Ascending aorta (tissue), 2 donors: ENCODE measurements at regions not wholly inside any gene's neighbourhood (a gene's known extent, or its start where the extent isn't known, plus 50 kb on each side); places are given as distances from the start of the nearest gene placed in this dataset.
A peak's percentile ranks its signal among the peaks of the same experiment; 100 is the strongest.

ENCODE experiments used
- DNase-seq, 2 donors: peaks; one replicate each; pipeline ENCODE4 v3.0.0-alpha.2; 2019; ENCODE audit warnings: low spot score in 2 of 2
- H3K27ac ChIP-seq, 2 donors: fragments of 200-600 bp; sonication (generic); one replicate each; pipeline ENCODE4 v1.5.1; 2016 to 2017; ENCODE audit warnings: mild to moderate bottlenecking in 1 of 2
- H3K27me3 ChIP-seq: fragments of 200-600 bp; sonication (generic); one replicate; pipeline ENCODE4 v1.5.1; 2017
- H3K36me3 ChIP-seq, 2 donors: fragments of 200-600 bp; sonication (generic); one replicate each; pipeline ENCODE4 v1.5.1; 2016
- H3K4me1 ChIP-seq, 2 donors: fragments of 200-600 bp; sonication (generic); one replicate each; pipeline ENCODE4 v1.5.1; 2016 to 2017; ENCODE audit warnings: mild to moderate bottlenecking in 1 of 2
- H3K4me3 ChIP-seq, 2 donors: fragments of 200-600 bp; sonication (generic); one replicate each; pipeline ENCODE4 v1.5.1; 2016 to 2017; ENCODE audit warnings: mild to moderate bottlenecking in 1 of 2
- H3K9me3 ChIP-seq, 2 donors: fragments of 200-600 bp; sonication (generic); one replicate each; pipeline ENCODE4 v1.5.1; 2016
- intact Hi-C: fragments of 100-400 bp; cut with DNase I; formaldehyde crosslinking; loops from one replicate; pipeline ENCODE4 v1.15.1; 2023
- TF ChIP-seq, protein P1 (sequence below), 3 experiments: fragments of 200-600 bp in 2 of 3; fragments of 450-650 bp in 1 of 3; sonication (generic) in 2 of 3; IDR thresholded peaks; one replicate each; pipeline ENCODE4 v1.5.1; 2016 to 2019; ENCODE audit warnings: antibody characterized with exemption in 3 of 3, mild to moderate bottlenecking in 1 of 3, moderate library complexity in 1 of 3

DNA sequence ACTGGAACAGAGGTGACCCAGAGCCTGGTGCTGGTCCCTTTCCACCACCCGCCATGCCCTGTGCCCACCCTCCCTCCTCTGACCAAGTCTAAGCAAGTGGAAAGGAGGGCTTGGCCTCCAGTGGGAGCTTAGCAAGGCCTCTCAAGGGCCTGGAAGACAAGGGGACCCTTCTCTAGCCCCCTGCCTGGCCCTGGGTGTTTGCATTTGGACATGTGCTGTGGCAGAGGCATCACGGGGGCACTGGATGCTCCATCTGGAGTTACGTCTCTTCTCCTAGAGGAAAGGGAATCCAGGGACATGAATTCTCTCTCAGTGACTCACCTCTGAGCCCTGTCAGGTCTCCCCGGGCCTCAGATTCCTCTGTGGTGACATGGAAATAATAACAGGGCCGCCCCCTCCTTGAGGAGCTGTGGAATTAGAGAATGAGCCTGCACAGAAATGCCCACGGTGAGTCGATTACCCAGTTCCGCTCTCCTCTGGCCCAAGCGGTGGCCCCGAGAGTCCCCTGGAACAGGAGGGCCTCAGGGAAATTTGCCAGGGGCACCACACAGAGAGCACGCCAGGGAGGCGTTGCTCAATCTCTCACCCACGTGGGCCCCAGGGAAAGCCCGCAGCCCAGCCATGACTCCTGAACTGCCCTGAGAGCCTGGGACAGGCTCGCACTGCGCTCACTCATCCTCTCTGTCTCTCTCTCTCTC lies 189.6 kb downstream of the BCOR start:
- intact Hi-C loops: loop anchor here (1.0 to 10.0 kb wide), 8 partner anchors 63 to 359 kb away; partner anchors contain the start of gene BCOR
- Histone ChIP-seq H3K9me3 (no peaks in the 10 kb centered on the region), H3K36me3 (no peaks in the 10 kb centered on the region), H3K4me1 (peaks cover 4 to 15% of the 10 kb centered on the region in 2 donors), H3K27me3 (no peaks in the 10 kb centered on the region), H3K27ac (peak overlapping the region; percentile 48 to 72), H3K4me3 (peak overlapping the region in 1 of 2 donors; percentile 47)
- TF ChIP-seq, protein P1, sequence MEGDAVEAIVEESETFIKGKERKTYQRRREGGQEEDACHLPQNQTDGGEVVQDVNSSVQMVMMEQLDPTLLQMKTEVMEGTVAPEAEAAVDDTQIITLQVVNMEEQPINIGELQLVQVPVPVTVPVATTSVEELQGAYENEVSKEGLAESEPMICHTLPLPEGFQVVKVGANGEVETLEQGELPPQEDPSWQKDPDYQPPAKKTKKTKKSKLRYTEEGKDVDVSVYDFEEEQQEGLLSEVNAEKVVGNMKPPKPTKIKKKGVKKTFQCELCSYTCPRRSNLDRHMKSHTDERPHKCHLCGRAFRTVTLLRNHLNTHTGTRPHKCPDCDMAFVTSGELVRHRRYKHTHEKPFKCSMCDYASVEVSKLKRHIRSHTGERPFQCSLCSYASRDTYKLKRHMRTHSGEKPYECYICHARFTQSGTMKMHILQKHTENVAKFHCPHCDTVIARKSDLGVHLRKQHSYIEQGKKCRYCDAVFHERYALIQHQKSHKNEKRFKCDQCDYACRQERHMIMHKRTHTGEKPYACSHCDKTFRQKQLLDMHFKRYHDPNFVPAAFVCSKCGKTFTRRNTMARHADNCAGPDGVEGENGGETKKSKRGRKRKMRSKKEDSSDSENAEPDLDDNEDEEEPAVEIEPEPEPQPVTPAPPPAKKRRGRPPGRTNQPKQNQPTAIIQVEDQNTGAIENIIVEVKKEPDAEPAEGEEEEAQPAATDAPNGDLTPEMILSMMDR (IDR thresholded peaks at IDR 0.05): no peak
- peak; percentile 38 to 90 for DNase-seq

DNA sequence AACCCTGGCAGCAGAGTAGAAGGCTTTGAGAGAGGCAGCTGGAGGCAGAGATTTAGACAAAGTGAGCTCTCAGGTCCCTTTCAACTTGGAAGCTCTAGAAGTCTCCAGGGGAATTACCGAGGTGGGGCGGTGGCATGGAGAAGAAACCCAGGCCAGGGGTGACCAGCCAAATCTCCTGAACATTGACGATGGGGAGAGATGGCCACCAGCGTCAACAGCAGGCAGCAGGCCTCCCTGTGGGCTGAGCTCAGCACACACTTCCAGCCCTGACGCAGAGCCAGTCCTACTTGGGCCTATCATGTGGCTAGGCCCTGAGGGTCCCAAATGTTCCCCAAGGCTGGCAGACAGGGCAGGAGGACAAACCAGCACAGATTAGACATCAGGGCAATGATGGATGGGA lies 187.8 kb downstream of the BCOR start:
- Histone ChIP-seq H3K36me3 (no peaks in the 10 kb centered on the region), H3K9me3 (no peaks in the 10 kb centered on the region), H3K27me3 (no peaks in the 10 kb centered on the region), H3K4me3 (no peak overlapping the region), H3K4me1 (peaks cover 4 to 13% of the 10 kb centered on the region in 2 donors), H3K27ac (no peak overlapping the region)
- TF ChIP-seq, protein P1 (IDR thresholded peaks at IDR 0.05): no peak
- intact Hi-C loops: loop anchor here (2.0 to 10.0 kb wide), 7 partner anchors 65 to 267 kb away; partner anchors contain the start of gene BCOR
- no peak for DNase-seq

DNA sequence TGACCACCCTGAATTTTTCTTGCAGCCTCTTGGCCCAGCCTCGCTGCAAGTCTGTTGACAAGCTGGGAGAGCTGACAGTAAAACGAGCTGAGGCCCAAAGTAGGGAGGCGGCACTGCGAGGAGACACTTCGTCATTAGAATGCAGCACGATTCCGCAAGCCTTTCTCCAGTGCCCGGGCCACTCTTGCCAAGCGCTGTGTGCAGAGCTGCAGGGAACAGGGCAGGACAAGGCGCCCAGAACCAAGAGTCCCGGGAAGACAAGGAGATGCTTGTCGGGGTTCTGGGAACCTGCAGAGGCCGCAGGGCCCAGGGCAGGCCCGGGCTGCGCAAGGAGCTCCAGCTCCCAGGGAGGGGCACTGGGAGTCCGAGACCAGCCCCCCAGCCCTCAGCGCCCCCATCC lies 187.1 kb downstream of the BCOR start:
- no peak for DNase-seq
- TF ChIP-seq, protein P1 (IDR thresholded peaks at IDR 0.05): no peak
- Histone ChIP-seq H3K36me3 (no peaks in the 10 kb centered on the region), H3K4me3 (no peak overlapping the region), H3K27me3 (no peaks in the 10 kb centered on the region), H3K9me3 (no peaks in the 10 kb centered on the region), H3K4me1 (peaks cover 4 to 9% of the 10 kb centered on the region in 2 donors), H3K27ac (no peak overlapping the region)
- intact Hi-C loops: no loop called here

DNA sequence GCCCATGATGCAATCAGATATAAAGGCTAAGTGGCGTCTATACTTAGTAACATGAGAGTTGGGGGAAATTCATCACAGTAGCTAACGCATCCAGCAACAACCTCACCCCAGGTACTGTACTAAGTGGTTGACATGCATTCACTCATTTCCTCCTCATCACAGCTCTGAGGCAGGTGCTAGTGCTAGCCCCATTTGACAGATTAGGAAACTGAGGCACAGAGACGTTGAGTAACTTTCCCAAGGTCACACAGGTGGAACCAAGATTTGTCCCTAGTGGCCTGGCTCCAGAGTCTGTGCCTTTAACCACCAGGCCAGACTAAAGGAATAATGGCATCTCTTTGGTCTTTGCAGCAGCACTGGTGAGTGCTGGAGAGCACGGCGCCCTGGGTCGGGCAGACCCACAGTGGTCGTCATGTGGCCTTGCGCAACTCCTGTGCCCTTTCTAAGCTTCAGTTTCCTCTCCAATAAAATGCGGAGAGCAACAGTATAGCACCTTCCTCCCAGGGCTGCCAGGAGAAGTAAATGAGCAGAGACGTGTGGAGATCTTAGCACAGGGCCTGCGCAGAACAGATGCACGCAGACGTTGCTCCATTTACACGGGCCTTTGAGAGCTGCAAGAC lies 186.4 kb downstream of the BCOR start:
- no peaks in the 10 kb centered on the region for H3K36me3 ChIP-seq
- DNase-seq: no peak
- intact Hi-C loops: no loop called here
- no peaks in the 10 kb centered on the region for H3K27me3 ChIP-seq
- no peaks in the 10 kb centered on the region for H3K9me3 ChIP-seq
- TF ChIP-seq, protein P1 (IDR thresholded peaks at IDR 0.05): no peak
- no peak overlapping the region for H3K4me3 ChIP-seq
- H3K4me1 ChIP-seq: peaks cover 4 to 9% of the 10 kb centered on the region in 2 donors
- no peak overlapping the region for H3K27ac ChIP-seq

DNA sequence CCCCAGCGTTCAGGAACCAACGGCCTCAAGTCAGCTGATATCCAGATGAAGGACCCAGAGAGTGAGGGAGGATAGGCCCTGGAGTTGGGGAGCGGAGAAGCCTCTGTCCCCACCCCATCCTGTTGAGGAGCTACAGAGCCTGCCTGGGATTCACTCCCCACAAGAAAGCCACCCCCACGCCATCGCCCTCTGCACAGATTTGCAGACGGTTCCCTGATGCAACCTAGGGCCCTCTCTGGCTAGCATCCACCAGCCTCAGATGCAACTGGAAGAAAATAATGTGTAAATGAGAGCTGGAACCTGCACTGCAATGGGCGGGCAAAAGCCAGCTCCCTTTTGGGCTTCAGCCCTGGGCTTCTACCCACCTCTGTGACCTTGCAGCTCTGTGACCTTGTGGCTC lies 185.6 kb downstream of the BCOR start:
- no peak for DNase-seq
- intact Hi-C loops: no loop called here
- Histone ChIP-seq H3K27ac (no peak overlapping the region), H3K4me1 (peaks cover 4 to 9% of the 10 kb centered on the region in 2 donors), H3K4me3 (no peak overlapping the region), H3K9me3 (no peaks in the 10 kb centered on the region), H3K27me3 (no peaks in the 10 kb centered on the region), H3K36me3 (no peaks in the 10 kb centered on the region)
- TF ChIP-seq, protein P1 (IDR thresholded peaks at IDR 0.05): no peak
